GM21526 (cell line): ENCODE measurements at regions not wholly inside any gene's neighbourhood (a gene's known extent, or its start where the extent isn't known, plus 50 kb on each side); places are given as distances from the start of the nearest gene placed in this dataset.

Experiments
- ATAC-seq: cut with Tn5 transposase; IDR thresholded peaks from one replicate; pipeline ENCODE4 v1.9.1; 2021; ENCODE audit warnings: moderate library complexity; ENCODE audit not compliant: unreplicated experiment, low FRiP score

DNA sequence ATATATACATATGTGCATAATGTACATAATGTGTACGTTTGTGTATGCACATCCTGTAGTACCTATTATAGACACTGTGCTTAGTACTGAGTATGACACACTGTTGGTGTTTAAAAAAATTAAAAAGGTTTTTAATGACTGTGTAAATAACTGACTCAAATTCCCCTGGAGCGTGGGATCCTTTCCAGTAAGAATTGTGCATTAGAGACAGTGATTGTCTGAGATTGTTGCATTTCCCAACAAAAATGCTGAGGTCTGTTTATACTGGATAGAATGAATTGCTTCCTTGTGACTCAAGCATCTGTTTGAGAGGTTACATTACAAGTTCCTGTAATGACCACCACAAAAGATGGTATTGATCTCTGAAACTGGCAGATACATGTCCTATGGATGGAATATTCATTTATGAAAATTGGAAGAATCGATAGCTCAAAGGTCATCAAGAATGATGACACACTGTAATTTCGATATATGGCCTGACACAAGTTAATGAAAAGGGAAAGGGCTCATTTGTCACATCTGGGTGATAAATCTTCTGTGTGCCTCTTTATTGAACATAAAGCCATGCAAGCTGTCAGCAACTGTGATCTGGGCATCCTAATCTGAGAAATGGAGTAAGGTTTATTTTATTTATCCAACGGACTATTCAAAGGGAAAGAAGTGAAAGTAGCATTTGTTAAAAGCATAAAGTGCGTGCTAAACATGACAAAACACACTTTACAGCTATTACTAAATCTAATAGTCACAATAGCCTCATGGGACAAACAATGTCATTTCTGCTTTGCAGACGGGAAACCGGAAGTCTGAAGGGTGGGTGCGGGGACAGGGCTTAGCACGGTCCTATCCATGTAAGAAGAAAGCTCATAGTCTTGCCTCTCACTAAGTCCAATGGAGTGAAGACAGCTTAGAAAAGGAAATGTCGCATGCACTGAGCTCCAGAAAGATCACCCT is 228.8 kb downstream of the CDH11 start:
- ATAC-seq: no peak

DNA sequence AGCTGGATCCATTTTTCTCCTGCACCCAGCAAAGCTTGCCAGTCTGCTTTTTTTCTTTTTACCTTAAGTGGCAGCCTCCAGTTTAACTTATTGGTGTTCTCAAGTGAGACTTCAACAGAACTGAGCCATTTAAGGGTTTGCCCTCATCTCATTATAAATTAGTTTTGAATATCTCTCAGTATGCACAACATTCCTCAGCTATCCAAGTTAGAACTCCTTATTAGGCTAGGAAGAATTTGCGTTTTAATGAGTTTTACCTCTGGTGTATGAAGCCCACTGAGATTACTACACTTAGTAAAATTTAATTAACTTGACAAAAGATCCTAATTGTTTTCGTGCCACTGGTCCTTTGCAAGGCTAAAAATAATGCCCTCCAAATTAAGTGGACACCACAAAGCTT is 232.4 kb downstream of the CDH11 start:
- no peak for ATAC-seq

DNA sequence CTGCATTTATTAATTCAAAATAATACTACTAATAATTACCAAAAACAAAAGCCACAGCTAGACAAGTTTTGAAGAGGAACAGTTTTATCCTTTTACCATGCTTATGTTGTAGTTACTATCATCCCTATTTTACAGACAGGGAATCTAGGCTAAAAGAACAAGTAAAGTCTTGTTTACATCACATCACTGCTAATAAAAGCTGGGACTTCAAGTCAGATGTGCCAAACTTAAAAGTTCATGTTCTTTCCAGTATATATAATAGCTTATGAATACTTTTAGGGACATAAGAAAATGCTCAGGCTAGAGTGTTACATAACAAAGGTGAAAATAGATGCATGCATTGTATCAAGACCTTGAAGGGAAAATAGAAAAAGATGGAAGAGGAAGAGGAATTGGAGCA is 234.2 kb downstream of the CDH11 start:
- no peak for ATAC-seq

DNA sequence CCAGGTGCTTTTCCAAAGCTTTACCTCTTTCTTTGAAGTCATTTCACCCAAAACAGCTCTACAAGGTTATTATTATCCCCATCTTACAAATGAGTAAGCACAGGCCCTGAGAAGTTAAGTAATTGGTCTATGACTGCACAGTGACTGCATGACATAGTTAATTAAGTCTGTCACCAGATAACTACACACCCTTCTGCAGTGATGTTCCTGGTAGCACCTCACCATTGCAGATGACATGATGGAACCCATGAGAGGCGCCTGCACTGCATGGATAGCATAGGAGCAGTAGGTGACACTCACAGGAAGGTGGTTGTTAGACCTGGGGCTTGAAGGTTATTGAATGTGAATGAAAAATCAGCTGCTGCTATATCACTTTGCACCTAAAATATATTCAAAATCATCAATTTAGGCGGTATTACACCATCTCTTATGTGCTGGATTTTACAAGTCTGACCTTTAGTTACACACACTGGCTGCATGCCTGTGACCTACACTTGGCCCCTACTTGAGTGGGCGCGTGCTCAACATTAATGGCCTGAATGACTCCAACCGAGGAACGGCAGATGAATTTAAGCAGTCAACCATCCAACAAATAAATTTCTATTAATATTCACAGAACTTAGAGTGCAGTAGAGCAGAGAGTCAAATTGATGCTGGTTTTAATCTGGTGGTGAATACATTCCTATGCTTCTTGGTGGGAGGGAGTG is 239.6 kb downstream of the CDH11 start:
- no peak for ATAC-seq

DNA sequence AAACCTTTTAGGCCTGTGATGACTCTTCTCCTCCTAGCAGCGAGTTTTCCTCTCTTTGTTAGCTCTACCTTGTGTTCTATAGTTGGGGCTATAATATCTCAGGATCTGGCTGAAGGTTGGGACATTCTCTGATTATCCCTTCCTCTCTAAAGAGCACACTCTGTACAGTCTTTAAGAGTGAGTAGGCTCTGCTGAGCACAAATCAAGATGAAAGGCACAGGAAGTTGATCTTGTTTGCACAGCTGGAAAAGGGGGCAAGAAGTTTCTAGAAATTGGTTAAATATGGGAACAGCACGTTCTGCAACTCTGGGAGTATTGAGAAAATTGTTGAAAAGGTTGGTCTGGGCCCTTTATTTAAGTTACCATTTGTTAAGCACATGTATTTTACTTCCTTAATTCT is 240.9 kb downstream of the CDH11 start:
- ATAC-seq: no peak

DNA sequence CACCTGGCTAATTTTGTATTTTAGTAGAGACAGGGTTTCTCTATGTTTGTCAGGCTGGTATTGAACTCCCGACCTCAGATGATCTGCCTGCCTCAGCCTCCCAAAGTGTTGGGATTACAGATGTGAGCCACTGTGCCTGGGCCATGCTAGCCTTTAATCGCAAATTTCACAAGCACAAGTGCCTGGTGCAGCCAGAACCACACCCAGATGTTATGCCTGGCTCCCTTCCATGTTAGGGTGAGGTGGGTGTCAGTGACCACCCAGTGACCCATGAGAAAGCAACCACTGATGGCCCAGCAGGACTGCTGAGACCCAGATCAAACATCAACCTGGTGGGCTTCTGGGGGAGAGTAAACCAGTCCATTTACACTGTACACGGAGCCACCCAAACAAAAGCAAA is 241.9 kb downstream of the CDH11 start:
- no peak for ATAC-seq

DNA sequence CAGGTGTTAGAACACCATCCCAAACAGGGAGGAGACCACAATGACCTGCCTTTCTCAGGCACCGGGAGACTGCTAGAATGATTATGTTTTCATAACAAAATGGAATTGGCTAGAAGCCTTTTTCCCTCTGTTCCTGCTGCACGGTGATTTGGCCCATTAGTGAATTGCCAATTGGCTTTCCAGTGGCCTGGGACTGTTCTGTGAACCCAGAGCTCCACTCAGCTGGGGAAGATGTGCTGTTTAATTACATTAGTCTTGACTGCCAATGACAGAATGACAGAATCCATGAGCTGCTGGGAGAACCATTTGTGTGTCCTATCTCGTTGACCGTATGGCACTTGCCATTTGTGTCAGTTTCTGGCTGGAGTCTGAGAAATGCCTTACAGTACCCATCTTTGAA is 242.9 kb downstream of the CDH11 start:
- ATAC-seq: no peak

DNA sequence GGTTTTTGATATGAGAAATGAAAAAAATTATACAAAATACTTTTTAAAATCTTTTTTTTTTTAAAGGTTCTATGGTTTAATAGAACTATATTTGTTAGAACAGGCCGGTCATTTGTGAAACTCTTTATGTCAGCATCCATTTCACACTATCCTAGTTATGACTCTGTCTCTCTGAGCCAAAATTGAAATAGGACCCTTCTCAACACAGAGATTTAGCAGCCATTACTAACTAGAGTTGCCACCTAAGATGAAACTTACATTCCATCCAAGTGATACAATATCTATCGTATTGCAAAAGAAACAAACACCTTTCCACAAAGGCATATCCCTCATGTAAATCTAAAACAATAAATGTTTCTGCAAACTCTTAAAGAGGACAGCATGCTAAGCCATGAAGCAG is 249.8 kb downstream of the CDH11 start:
- ATAC-seq: no peak

DNA sequence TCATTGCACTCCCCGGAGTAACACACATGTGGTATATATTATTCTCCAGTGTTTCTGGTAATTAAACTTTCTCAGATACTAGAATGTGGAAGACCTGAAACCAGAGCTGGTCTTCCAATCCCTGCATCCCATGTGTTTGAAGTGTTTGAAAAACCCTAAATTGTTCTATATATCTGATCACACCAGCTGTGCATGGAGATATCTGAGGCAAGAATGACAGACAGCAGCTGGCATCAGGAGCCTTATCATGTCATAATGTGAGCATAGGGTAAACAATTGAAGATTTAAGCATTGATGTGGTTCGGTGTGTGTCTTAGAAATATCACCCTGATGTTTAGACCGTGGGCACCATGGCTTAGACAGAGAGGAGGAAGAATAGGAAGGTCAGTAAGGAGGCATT is 251.0 kb downstream of the CDH11 start:
- ATAC-seq: no peak

DNA sequence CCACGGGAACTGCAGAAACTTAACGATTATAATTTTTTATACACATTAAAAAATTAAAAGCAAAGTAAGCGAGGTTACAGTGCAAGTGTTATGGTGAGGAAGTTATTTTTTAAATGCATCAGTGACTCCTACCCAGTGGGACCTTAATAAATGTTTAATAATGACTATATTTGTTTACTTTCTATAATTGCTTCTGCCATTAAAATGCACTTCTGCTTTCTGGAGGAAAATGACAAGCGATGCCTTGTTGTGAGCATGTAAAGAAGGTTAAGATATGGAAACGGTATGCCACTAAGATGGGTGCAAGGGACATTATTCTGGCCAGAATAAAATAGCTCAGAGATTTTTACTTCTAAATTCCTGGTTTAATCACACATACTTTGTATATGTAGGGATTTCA is 252.1 kb downstream of the CDH11 start:
- no peak for ATAC-seq

DNA sequence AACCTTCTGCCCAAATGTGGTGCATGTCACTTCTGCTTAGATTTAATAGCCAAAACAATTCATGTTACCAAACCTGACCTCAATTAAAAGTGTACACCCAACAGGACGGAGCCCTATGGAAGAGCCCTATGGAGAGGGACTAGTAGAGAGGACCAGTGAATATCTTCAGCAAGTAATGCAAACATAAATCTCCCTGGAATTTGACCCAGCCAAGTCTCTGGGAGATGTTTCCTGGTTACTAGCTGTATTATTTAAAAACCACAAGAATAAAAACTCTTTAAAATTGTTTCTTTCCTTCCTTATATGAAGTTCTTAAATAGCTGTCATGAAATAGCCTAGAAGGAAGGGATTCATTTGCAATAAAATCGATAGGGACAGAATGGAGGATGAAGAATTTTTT is 255.8 kb downstream of the CDH11 start:
- ATAC-seq: no peak

DNA sequence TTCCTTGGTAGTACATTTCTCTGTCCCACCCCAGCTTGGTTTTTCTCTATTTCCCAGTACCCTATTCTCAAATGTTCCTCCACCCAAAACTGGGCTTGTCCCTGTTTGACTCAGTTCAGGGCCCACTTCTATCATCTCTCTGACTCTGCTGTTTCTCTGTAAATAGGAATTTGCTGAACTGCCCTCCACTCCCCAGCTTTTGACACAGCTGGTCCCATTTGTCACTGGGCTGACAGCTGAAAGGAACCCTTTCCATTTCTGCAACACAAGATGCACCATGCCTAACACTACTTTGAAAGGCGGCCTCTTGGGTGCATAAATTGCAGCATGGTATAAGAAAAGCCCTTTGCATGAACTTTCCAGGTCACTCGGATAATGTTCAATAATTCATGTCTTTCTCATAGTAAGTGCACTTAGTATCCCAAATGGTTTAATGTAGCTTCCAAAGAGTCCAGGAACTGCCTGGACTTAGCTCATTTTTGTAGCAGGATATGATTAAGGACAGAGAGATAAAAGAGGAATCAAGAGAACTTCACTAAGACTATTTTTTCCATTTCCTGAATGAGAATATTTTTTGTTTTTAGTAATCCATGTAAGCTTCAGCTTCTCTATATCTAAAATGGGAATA is 256.7 kb downstream of the CDH11 start:
- ATAC-seq: no peak

DNA sequence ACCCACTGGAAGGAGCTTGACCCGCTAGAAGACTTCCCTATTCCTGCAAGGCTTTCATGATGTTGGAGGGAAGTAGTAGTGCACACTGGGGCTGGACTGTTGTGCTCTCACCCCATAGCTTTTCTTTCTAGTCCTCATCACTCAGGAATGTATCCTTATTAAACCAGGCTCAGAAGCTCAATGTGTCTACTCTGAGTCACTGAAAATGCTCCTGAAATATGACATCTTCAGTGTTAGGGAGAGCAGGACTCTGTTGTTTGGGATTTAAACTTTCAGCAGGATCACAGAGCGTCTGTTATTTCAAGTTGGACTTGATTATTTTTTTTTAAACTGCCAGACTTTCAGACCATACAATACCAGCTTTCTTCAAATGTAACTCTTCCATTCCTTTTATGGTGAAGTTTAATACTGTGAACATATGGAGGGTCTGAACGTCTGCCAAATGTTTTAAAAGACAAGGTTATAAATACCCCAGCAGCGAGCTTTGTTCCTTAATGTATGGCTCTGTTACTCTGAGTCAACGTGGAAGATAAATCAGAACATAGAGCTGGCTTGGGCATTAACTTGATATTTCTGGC is 257.5 kb downstream of the CDH11 start:
- no peak for ATAC-seq

DNA sequence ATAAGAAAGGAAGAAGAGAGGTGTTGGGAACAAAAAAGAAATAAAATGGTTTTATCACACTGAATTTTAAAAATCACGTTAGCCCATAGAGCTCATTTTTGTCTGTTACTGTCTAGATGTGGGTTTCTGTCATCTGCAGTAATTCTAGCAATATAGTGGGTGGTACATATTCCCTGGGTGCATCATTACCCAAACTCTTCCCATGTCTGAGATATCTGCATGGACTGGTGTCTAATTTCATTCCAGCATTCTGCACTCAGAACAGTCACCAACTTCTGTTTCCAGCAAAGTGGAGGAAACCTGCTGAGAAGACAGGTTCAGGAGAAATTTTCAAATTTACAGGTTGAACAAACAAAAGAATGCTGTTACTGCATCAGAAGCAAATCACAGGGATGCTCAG is 263.8 kb downstream of the CDH11 start:
- no peak for ATAC-seq

DNA sequence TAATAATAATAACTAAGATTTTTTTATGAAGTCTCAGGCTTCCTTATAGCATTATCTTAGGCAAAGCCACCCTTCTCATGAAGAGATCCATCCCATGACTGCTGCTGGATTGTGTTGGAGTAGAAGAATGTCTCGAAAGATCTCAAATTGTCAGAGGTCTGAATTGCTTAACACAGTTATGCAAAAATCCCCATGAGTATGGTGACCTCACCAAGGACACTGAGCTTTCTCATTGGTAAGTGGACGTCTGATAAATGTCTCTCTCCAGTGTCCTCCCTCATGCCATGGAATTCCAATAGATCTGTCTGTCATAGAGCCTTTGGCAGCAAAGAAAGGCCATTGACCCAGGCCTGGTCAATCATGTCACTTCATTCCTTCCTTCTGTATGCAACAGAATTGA is 264.5 kb downstream of the CDH11 start:
- ATAC-seq: no peak

DNA sequence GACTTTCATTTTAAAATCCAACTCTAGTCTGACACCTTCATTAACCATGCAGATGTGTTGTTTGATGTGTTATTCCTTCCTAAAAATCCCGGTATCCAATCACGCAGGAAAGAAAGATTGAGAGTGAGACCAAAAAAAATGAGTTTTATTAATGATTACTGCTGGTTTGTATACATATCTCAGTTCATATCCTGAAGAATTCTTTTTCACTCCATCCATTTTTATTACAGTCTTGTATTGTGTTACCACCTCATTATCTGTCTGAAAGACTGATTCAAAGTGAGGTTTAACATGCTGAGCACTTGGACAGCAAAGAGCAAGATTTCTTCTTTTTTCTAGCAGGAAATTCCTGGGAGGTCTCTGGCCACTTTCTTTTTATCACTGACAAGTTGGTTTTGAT is 268.3 kb downstream of the CDH11 start:
- no peak for ATAC-seq

DNA sequence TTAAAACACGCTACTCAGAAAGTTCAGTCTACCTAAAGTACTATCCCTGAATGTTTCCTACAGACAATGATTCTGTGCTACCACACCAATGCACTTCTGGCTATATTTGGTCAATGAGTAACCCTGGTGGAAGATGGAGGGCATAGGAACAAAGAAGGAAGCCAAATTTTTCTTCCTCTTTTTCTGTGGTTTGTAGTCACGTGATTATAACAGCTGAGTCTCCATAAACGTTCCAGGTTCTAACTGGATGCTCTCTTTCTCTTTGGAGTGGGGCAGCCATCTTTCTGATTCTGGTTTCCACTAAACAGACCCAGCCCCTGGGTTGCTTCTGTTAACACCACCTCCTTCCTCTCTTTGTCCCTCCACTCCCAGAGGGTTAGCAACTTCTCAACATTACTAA is 274.9 kb downstream of the CDH11 start:
- no peak for ATAC-seq

DNA sequence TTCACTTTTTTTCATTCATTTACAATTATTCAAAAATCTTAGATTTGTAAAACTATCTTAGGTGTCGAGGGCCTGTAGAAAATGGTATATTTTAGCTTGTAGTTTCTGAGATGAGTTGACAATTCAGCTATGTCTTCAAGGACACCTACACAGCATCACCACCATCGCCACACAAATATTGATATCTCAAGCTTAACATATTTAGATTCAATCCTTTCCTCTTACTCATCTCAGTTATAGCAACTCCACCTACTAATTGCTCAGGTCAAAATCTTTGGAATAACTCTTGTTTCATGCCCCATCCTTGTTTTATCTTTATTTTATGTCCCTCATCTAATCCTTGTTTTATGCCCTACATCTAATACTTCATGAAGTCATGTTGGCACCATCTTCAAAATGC is 276.8 kb downstream of the CDH11 start:
- ATAC-seq: no peak

DNA sequence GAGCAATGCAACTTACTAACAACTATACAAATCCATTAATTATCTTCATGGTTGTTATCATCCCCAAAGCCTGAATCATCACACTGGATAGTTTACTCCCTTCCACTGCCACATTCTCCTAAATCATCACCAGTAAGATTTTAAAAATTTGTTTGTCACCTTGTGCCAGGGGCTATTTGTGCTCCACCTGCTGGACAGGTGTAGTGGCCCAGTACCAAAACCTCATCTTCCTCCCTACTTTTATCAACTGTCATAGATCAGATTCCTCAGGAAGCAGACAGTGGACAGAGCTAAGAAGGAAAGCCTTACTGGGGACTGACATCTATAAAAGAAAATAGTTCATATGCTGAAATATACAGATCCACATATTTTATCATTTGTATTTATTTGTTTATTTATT is 280.4 kb downstream of the CDH11 start:
- no peak for ATAC-seq

DNA sequence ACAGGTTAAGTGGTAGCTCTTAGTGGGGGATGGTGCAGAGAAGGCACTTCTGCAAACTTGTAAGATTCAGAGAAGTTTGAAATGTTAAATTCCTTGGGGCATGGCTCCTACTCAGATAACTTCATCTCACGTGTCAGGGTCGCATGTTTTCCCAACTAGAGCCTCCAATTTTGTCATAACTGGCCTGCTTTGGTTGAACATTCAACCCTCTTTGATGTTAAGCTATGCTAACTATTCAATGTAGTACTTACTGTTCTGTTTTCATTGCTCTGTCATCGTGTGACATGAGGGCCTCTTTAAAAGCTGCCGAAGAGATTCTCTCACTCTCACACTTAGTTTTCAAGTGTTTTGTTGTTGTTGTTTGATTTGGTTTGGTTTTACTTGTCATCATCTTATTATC is 280.8 kb downstream of the CDH11 start:
- ATAC-seq: no peak

DNA sequence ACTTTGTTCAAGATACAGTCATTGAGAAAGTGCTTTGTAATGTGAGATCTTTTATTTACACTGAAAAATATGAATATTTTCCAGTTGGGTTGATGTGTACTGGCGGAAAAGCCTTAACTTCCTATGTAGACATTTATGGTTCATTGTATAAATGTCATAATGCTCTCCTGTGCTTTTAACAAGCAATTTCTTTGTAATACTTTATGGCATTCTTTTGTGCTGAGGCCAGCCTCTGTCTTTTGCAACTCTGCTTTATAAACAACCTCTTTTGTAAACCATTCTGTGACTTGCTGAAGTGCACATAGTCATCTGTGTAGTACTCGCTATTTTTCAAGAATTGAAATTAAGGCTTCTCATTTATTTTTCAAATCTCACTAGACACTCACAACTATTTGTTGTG is 291.2 kb downstream of the CDH11 start:
- ATAC-seq: no peak
